B cell (primary cell): ENCODE measurements at regions not wholly inside any gene's neighbourhood (a gene's known extent, or its start where the extent isn't known, plus 50 kb on each side); places are given as distances from the start of the nearest gene placed in this dataset.

Source experiments
- ATAC-seq: fragments of 200-7000 bp; cut with Tn5 transposase; one replicate; pipeline ENCODE4 v1.10.0; 2021; ENCODE audit warnings: low read depth, mild to moderate bottlenecking, moderate number of reproducible peaks, moderate library complexity
- CTCF ChIA-PET: fragments of 350-600 bp; sonication (Branson Sonifier 250); formaldehyde crosslinking; loops from one replicate; lab custom pipeline; 2021; ENCODE audit warnings: antibody characterized with exemption, inconsistent platforms; lab: Charles Lee
- POLR2A ChIA-PET: fragments of 350-600 bp; sonication (Branson Sonifier 250); formaldehyde crosslinking; loops from one replicate; lab custom pipeline; 2021; ENCODE audit warnings: antibody characterized with exemption; lab: Charles Lee
- DNase-seq: peaks from one replicate; pipeline ENCODE4 v3.0.0; 2013
- H2AFZ ChIP-seq: 2 replicates; pipeline ENCODE4 v1.6.1; 2012; ENCODE audit warnings: mild to moderate bottlenecking, low read depth, low read length; ENCODE audit not compliant: insufficient read depth, poor library complexity, severe bottlenecking
- H3K27ac ChIP-seq, 2 donors: 1 replicate in 1 of 2; 2 replicates in 1 of 2; pipeline ENCODE4 v1.5.1; 2012 to 2013; ENCODE audit warnings: low read length in 2 of 2, mild to moderate bottlenecking in 2 of 2, moderate library complexity in 1 of 2
- H3K27me3 ChIP-seq, 4 experiments: fragments of 200-600 bp in 1 of 4; sonication (generic) in 1 of 4; replicated peaks in 1 of 4; 1 replicate in 2 of 4; 2 replicates in 2 of 4; pipeline versions ENCODE4 v1.6.1 to v1.7.0; 2013 to 2016; ENCODE audit warnings: low read length in 3 of 4, mild to moderate bottlenecking in 2 of 4, mixed read lengths in 1 of 4, moderate library complexity in 1 of 4; ENCODE audit not compliant: insufficient read depth in 4 of 4, control insufficient read depth in 3 of 4; ENCODE audit errors: control extremely low read depth in 1 of 4
- H3K36me3 ChIP-seq, 2 experiments: replicated peaks in 1 of 2; 1 replicate in 1 of 2; 2 replicates in 1 of 2; pipeline versions ENCODE4 v1.6.1 to v1.7.1; 2013; ENCODE audit warnings: low read length in 1 of 2; ENCODE audit not compliant: insufficient read depth in 2 of 2, control insufficient read depth in 1 of 2; ENCODE audit errors: control extremely low read depth in 1 of 2, extremely low read depth in 1 of 2
- H3K4me1 ChIP-seq, 2 donors: fragments of 200-600 bp in 1 of 2; sonication (generic) in 1 of 2; 1 replicate in 1 of 2; 2 replicates in 1 of 2; pipeline versions ENCODE4 v1.5.1 to v1.6.1; 2013 to 2017; ENCODE audit warnings: low read length in 2 of 2; ENCODE audit not compliant: control insufficient read depth in 2 of 2, insufficient read depth in 2 of 2
- H3K4me2 ChIP-seq: replicated peaks from 2 replicates; pipeline ENCODE3; 2012; ENCODE audit warnings: mild to moderate bottlenecking, low read depth, low read length; ENCODE audit not compliant: poor library complexity, severe bottlenecking
- H3K4me3 ChIP-seq, 5 experiments: fragments of 200-600 bp in 1 of 5; sonication (generic) in 1 of 5; 1 replicate in 3 of 5; 2 replicates in 2 of 5; pipeline versions ENCODE4 v1.5.1 to v1.7.0; 2011 to 2016; ENCODE audit warnings: low read length in 4 of 5, mild to moderate bottlenecking in 4 of 5, low read depth in 2 of 5, control low read depth in 1 of 5, moderate library complexity in 1 of 5; ENCODE audit not compliant: insufficient read depth in 1 of 5; ENCODE audit errors: control extremely low read depth in 1 of 5, extremely low read depth in 1 of 5
- H3K79me2 ChIP-seq: fragments of 200-600 bp; sonication (generic); one replicate; pipeline ENCODE4 v1.6.0; 2016; ENCODE audit warnings: low read length; ENCODE audit not compliant: control insufficient read depth, insufficient read depth
- H3K9ac ChIP-seq: fragments of 200-600 bp; sonication (generic); 2 replicates; pipeline ENCODE4 v1.6.1; 2017; ENCODE audit warnings: mild to moderate bottlenecking, low read length, moderate library complexity
- H3K9me3 ChIP-seq, 3 donors: one replicate each; pipeline versions ENCODE4 v1.6.1 to v1.7.1; 2013; ENCODE audit warnings: low read length in 2 of 3; ENCODE audit not compliant: control insufficient read depth in 2 of 3, insufficient read depth in 1 of 3; ENCODE audit errors: control extremely low read depth in 1 of 3
- H4K20me1 ChIP-seq: 2 replicates; pipeline ENCODE4 v1.6.0; 2012; ENCODE audit warnings: mild to moderate bottlenecking, low read length; ENCODE audit not compliant: insufficient read depth, control insufficient read depth, poor library complexity, severe bottlenecking
- H3K27ac Mint-ChIP-seq: one replicate; pipeline ENCODE4 v1.8.0; 2021; ENCODE audit warnings: mixed read lengths
- H3K27me3 Mint-ChIP-seq: one replicate; pipeline ENCODE4 v1.8.0; 2021; ENCODE audit warnings: mixed read lengths
- H3K4me1 Mint-ChIP-seq: one replicate; pipeline ENCODE4 v1.8.0; 2021; ENCODE audit warnings: mixed read lengths
- H3K4me3 Mint-ChIP-seq: one replicate; pipeline ENCODE4 v1.8.0; 2021; ENCODE audit warnings: mixed read lengths
- H3K9me3 Mint-ChIP-seq: one replicate; pipeline ENCODE4 v1.8.0; 2022; ENCODE audit warnings: mixed read lengths; ENCODE audit not compliant: insufficient read depth
- EZH2 ChIP-seq: IDR thresholded peaks from 2 replicates; pipeline ENCODE4 v1.6.1; 2012; ENCODE audit warnings: borderline replicate concordance, low read depth, mild to moderate bottlenecking, moderate library complexity, low read length; ENCODE audit not compliant: insufficient read depth, poor library complexity, severe bottlenecking
- WGBS: methylation state at CpG from one replicate; pipeline ENCODE4 v1.1.5; 2013; ENCODE audit warnings: missing lambda C conversion rate; ENCODE audit not compliant: insufficient coverage; 5-methylcytosine and 5-hydroxymethylcytosine counted together
- intact Hi-C: fragments of 100-400 bp; cut with micrococcal nuclease; formaldehyde crosslinking; loops from one replicate; pipeline ENCODE4 v1.10.0; 2022
- TF ChIP-seq, protein P1 (sequence below): fragments of 200-600 bp; IDR thresholded peaks from one replicate; pipeline ENCODE4 v1.8.0; 2022; ENCODE audit warnings: antibody characterized with exemption, mild to moderate bottlenecking

DNA sequence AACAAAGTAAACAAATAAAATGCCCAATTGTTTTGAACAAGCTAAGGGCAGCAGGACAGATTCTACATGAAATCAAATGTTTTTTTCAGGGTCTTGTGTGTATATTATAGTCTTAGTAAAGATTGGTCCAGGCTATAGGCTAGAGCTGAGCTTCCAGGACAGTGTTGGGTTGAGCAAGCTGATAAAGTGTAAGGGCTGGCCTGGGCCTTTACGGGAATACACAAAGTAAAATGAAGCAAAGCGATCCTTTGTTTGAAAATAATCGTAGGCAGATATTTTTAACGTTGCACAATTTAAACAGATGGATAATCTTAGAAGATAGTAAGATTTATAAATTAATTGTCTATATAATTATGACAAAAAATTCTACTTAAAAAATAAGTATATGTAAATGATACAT is 1204.6 kb downstream of the OTOL1 start:
- Histone ChIP-seq H3K27me3 (no peaks in the 10 kb centered on the region), H3K4me3 (no peak overlapping the region), H2AFZ (no peak overlapping the region), H3K4me1 (no peaks in the 10 kb centered on the region), H3K36me3 (no peaks in the 10 kb centered on the region), H3K9ac (no peak overlapping the region), H3K9me3 (peaks cover 0 to 8% (median 0%) of the 10 kb centered on the region in 3 donors), H4K20me1 (no peaks in the 10 kb centered on the region), H3K4me2 (no peak overlapping the region), H3K27ac (no peak overlapping the region), H3K79me2 (no peaks in the 10 kb centered on the region)
- ChIA-PET POLR2A (no interaction called here), CTCF (no interaction called here)
- intact Hi-C loops, result no loop called here
- no peak for TF ChIP-seq EZH2
- TF ChIP-seq, protein P1, sequence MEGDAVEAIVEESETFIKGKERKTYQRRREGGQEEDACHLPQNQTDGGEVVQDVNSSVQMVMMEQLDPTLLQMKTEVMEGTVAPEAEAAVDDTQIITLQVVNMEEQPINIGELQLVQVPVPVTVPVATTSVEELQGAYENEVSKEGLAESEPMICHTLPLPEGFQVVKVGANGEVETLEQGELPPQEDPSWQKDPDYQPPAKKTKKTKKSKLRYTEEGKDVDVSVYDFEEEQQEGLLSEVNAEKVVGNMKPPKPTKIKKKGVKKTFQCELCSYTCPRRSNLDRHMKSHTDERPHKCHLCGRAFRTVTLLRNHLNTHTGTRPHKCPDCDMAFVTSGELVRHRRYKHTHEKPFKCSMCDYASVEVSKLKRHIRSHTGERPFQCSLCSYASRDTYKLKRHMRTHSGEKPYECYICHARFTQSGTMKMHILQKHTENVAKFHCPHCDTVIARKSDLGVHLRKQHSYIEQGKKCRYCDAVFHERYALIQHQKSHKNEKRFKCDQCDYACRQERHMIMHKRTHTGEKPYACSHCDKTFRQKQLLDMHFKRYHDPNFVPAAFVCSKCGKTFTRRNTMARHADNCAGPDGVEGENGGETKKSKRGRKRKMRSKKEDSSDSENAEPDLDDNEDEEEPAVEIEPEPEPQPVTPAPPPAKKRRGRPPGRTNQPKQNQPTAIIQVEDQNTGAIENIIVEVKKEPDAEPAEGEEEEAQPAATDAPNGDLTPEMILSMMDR, result no peak
- Mint-ChIP-seq H3K27ac (no peak overlapping the region), H3K27me3 (no peaks in the 10 kb centered on the region), H3K4me3 (no peak overlapping the region), H3K4me1 (no peaks in the 10 kb centered on the region), H3K9me3 (peaks cover 3% of the 10 kb centered on the region)
- WGBS, result 83% methylated on average over 1 of the region's 4 CpGs
- DNase-seq (no peak), ATAC-seq (no peak)

DNA sequence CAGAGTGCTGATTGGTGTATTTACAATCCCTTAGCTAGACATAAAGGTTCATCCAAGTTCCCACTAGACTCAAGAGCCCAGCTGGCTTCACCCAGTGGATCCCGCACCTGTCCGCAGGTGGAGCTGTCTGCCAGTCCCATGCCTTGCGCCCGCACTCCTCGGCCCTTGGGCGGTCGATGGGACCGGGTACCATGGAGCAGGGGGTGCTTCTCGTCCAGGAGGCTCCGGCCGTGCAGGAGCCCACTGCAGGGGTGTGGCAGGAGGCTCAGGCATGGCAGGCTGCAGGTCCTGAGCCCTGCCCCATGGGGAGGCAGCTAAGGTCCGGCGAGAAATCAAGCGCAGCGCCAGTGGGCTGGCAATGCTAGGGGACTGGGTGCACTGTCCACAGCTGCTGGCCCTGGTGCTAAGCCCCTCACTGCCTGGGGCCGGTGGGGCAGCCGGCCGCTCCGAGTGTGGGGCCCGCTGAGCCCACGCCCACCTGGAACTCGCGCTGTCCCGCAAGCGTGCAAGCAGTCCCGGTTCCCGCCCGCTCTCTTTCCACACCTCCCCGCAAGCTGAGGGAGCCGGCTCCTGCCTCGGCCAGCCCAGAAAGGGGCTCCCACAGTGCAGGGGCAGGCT is 1206.3 kb downstream of the OTOL1 start:
- Histone ChIP-seq H3K9ac (no peak overlapping the region), H4K20me1 (no peaks in the 10 kb centered on the region), H2AFZ (no peak overlapping the region), H3K36me3 (no peaks in the 10 kb centered on the region), H3K4me3 (no peak overlapping the region), H3K27me3 (no peaks in the 10 kb centered on the region), H3K9me3 (peaks cover 0 to 8% (median 0%) of the 10 kb centered on the region in 3 donors), H3K4me2 (no peak overlapping the region), H3K4me1 (no peaks in the 10 kb centered on the region), H3K79me2 (no peaks in the 10 kb centered on the region), H3K27ac (no peak overlapping the region)
- Mint-ChIP-seq H3K4me3 (no peak overlapping the region), H3K9me3 (peaks cover 3% of the 10 kb centered on the region), H3K27ac (no peak overlapping the region), H3K27me3 (no peaks in the 10 kb centered on the region), H3K4me1 (no peaks in the 10 kb centered on the region)
- no peak for ATAC-seq
- 93% methylated on average over 31 of the region's 31 CpGs for WGBS
- POLR2A ChIA-PET, result no interaction called here
- TF ChIP-seq, protein P1, result no peak
- no peak for TF ChIP-seq EZH2
- no peak for DNase-seq
- CTCF ChIA-PET, result no interaction called here
- intact Hi-C loops, result no loop called here
